WTC11 (cell line): ENCODE measurements at regions not wholly inside any gene's neighbourhood (a gene's known extent, or its start where the extent isn't known, plus 50 kb on each side); places are given as distances from the start of the nearest gene placed in this dataset.

Source experiments
- ATAC-seq: fragments of 200-7000 bp; cut with Tn5 transposase; 2 replicates; pipeline ENCODE4 v1.10.0; 2021; ENCODE audit warnings: mild to moderate bottlenecking, moderate library complexity
- CTCF ChIA-PET: fragments of 300-600 bp; sonication (Branson Sonifier 250); formaldehyde crosslinking; loops from one replicate; lab custom pipeline; 2021; ENCODE audit warnings: antibody characterized with exemption; lab: Charles Lee
- POLR2A ChIA-PET: fragments of 350-600 bp; sonication (Branson Sonifier 250); formaldehyde crosslinking; loops from one replicate; lab custom pipeline; 2021; ENCODE audit warnings: antibody characterized with exemption; lab: Charles Lee
- DNase-seq: peaks from one replicate; pipeline ENCODE4 v3.0.0; 2021; ENCODE audit warnings: low spot score
- H3K27ac Mint-ChIP-seq: 2 replicates; pipeline ENCODE4 v1.8.0; 2021; ENCODE audit warnings: mixed read lengths
- H3K27me3 Mint-ChIP-seq: 2 replicates; pipeline ENCODE4 v1.8.0; 2021; ENCODE audit warnings: low read depth, mild to moderate bottlenecking, moderate library complexity, mixed read lengths
- H3K36me3 Mint-ChIP-seq: 2 replicates; pipeline ENCODE4 v1.8.0; 2021; ENCODE audit warnings: mixed read lengths
- H3K4me1 Mint-ChIP-seq: 2 replicates; pipeline ENCODE4 v1.8.0; 2022; ENCODE audit warnings: mixed read lengths
- H3K4me3 Mint-ChIP-seq: 2 replicates; pipeline ENCODE4 v1.8.0; 2021; ENCODE audit warnings: mild to moderate bottlenecking, moderate library complexity, mixed read lengths
- H3K9me3 Mint-ChIP-seq: 2 replicates; pipeline ENCODE4 v1.8.0; 2021; ENCODE audit warnings: mixed read lengths
- AR ChIP-seq: fragments of 250-450 bp; sonication (Bioruptor Pico); IDR thresholded peaks from 2 replicates; pipeline ENCODE4 v1.9.0; 2021; ENCODE audit warnings: mild to moderate bottlenecking
- ATF1 ChIP-seq: sonication (generic); formaldehyde crosslinking; IDR thresholded peaks from 2 replicates; pipeline ENCODE4 v1.8.1; 2023; ENCODE audit warnings: mild to moderate bottlenecking, moderate library complexity, missing genetic modification reagents
- CREB1 ChIP-seq: sonication (generic); formaldehyde crosslinking; IDR thresholded peaks from 2 replicates; pipeline ENCODE4 v1.8.0; 2023; ENCODE audit warnings: mild to moderate bottlenecking, missing genetic modification reagents
- CREM ChIP-seq: sonication (generic); formaldehyde crosslinking; IDR thresholded peaks from 2 replicates; pipeline ENCODE4 v1.8.1; 2022; ENCODE audit warnings: mild to moderate bottlenecking, missing genetic modification reagents, moderate library complexity
- E2F5 ChIP-seq: sonication (generic); formaldehyde crosslinking; IDR thresholded peaks from 2 replicates; pipeline ENCODE4 v1.8.1; 2022; ENCODE audit warnings: mild to moderate bottlenecking, moderate library complexity, missing genetic modification reagents
- EMX1 ChIP-seq: fragments of 250-450 bp; sonication (Bioruptor Pico); IDR thresholded peaks from 2 replicates; pipeline ENCODE4 v1.8.0; 2021; ENCODE audit warnings: mild to moderate bottlenecking
- FOXK1 ChIP-seq: sonication (generic); formaldehyde crosslinking; IDR thresholded peaks from 2 replicates; pipeline ENCODE4 v1.8.0; 2022; ENCODE audit warnings: mild to moderate bottlenecking, moderate library complexity, missing genetic modification reagents
- GTF2I ChIP-seq: fragments of 250-450 bp; sonication (Bioruptor Pico); conservative IDR thresholded peaks from 2 replicates; pipeline ENCODE4 v1.4.0; 2021; ENCODE audit warnings: mild to moderate bottlenecking
- HMGXB4 ChIP-seq: sonication (generic); formaldehyde crosslinking; IDR thresholded peaks from 2 replicates; pipeline ENCODE4 v1.8.1; 2023; ENCODE audit warnings: mild to moderate bottlenecking, moderate library complexity, missing genetic modification reagents
- NFE2L1 ChIP-seq: sonication (generic); formaldehyde crosslinking; IDR thresholded peaks from 2 replicates; pipeline ENCODE4 v1.8.1; 2023; ENCODE audit warnings: missing genetic modification reagents
- OVOL2 ChIP-seq: fragments of 250-450 bp; sonication (Bioruptor Pico); IDR thresholded peaks from 2 replicates; pipeline ENCODE4 v1.9.0; 2021; ENCODE audit warnings: mild to moderate bottlenecking, borderline replicate concordance
- PRRX2 ChIP-seq: fragments of 250-450 bp; sonication (Bioruptor Pico); IDR thresholded peaks from 2 replicates; pipeline ENCODE4 v1.8.0; 2021; ENCODE audit warnings: mild to moderate bottlenecking
- RELA ChIP-seq: sonication (generic); formaldehyde crosslinking; IDR thresholded peaks from 2 replicates; pipeline ENCODE4 v1.8.1; 2022; ENCODE audit warnings: missing genetic modification reagents, mild to moderate bottlenecking, borderline replicate concordance
- RORB ChIP-seq: fragments of 250-450 bp; sonication (Bioruptor Pico); IDR thresholded peaks from 2 replicates; pipeline ENCODE4 v1.9.0; 2021; ENCODE audit warnings: mild to moderate bottlenecking
- TEAD1 ChIP-seq: sonication (generic); formaldehyde crosslinking; IDR thresholded peaks from 2 replicates; pipeline ENCODE4 v1.8.0; 2022; ENCODE audit warnings: mild to moderate bottlenecking, missing genetic modification reagents
- TP53 ChIP-seq: sonication (generic); formaldehyde crosslinking; IDR thresholded peaks from 2 replicates; pipeline ENCODE4 v1.8.1; 2023; ENCODE audit warnings: mild to moderate bottlenecking, missing genetic modification reagents
- ZNF232 ChIP-seq: sonication (generic); formaldehyde crosslinking; IDR thresholded peaks from 2 replicates; pipeline ENCODE4 v1.8.0; 2022; ENCODE audit warnings: mild to moderate bottlenecking, missing genetic modification reagents
- ZNF396 ChIP-seq: fragments of 250-450 bp; sonication (Bioruptor Pico); IDR thresholded peaks from 2 replicates; pipeline ENCODE4 v1.8.0; 2021; ENCODE audit warnings: mild to moderate bottlenecking, moderate library complexity, borderline replicate concordance
- ZNF423 ChIP-seq: fragments of 250-450 bp; sonication (Bioruptor Pico); IDR thresholded peaks from 2 replicates; pipeline ENCODE4 v2.1.2; 2022; ENCODE audit warnings: mild to moderate bottlenecking, moderate library complexity
- TF ChIP-seq, protein P1 (sequence below): sonication (generic); formaldehyde crosslinking; IDR thresholded peaks from 2 replicates; pipeline ENCODE4 v1.8.1; 2023; ENCODE audit warnings: mild to moderate bottlenecking, missing genetic modification reagents, borderline replicate concordance
- TF ChIP-seq, protein P2 (sequence below): fragments of 200-600 bp; IDR thresholded peaks from 2 replicates; pipeline ENCODE4 v1.8.0; 2022; ENCODE audit warnings: antibody characterized with exemption
- TF ChIP-seq, protein P3 (sequence below): sonication (generic); formaldehyde crosslinking; IDR thresholded peaks from 2 replicates; pipeline ENCODE4 v1.8.0; 2022; ENCODE audit warnings: mild to moderate bottlenecking, missing genetic modification reagents
- TF ChIP-seq, protein P4 (sequence below): sonication (generic); formaldehyde crosslinking; IDR thresholded peaks from 2 replicates; pipeline ENCODE4 v1.8.1; 2023; ENCODE audit warnings: mild to moderate bottlenecking, missing genetic modification reagents
- TF ChIP-seq, protein P5 (sequence below): sonication (generic); formaldehyde crosslinking; IDR thresholded peaks from 2 replicates; pipeline ENCODE4 v1.8.1; 2023; ENCODE audit warnings: mild to moderate bottlenecking, missing genetic modification reagents, moderate library complexity

GRCh38 chr15:38088971-38089370 lies 154.5 kb downstream of the TMCO5A start:
- CTCF ChIA-PET, result no interaction called here
- Mint-ChIP-seq H3K9me3 (no peaks in the 10 kb centered on the region), H3K27ac (no peak overlapping the region), H3K27me3 (no peaks in the 10 kb centered on the region), H3K4me3 (no peak overlapping the region), H3K4me1 (no peaks in the 10 kb centered on the region; the same call in 1 of the 2 replicates), H3K36me3 (no peaks in the 10 kb centered on the region)
- ATAC-seq, result no peak
- no peak for DNase-seq
- POLR2A ChIA-PET, result no interaction called here
- no peak for TF ChIP-seq E2F5 (CRISPR knock-in tag)
- no peak for TF ChIP-seq TP53 (CRISPR knock-in tag)
- TF ChIP-seq, protein P1, sequence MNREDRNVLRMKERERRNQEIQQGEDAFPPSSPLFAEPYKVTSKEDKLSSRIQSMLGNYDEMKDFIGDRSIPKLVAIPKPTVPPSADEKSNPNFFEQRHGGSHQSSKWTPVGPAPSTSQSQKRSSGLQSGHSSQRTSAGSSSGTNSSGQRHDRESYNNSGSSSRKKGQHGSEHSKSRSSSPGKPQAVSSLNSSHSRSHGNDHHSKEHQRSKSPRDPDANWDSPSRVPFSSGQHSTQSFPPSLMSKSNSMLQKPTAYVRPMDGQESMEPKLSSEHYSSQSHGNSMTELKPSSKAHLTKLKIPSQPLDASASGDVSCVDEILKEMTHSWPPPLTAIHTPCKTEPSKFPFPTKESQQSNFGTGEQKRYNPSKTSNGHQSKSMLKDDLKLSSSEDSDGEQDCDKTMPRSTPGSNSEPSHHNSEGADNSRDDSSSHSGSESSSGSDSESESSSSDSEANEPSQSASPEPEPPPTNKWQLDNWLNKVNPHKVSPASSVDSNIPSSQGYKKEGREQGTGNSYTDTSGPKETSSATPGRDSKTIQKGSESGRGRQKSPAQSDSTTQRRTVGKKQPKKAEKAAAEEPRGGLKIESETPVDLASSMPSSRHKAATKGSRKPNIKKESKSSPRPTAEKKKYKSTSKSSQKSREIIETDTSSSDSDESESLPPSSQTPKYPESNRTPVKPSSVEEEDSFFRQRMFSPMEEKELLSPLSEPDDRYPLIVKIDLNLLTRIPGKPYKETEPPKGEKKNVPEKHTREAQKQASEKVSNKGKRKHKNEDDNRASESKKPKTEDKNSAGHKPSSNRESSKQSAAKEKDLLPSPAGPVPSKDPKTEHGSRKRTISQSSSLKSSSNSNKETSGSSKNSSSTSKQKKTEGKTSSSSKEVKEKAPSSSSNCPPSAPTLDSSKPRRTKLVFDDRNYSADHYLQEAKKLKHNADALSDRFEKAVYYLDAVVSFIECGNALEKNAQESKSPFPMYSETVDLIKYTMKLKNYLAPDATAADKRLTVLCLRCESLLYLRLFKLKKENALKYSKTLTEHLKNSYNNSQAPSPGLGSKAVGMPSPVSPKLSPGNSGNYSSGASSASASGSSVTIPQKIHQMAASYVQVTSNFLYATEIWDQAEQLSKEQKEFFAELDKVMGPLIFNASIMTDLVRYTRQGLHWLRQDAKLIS (CRISPR knock-in tag), result no peak
- TF ChIP-seq PRRX2 (CRISPR knock-in tag), result no peak
- TF ChIP-seq, protein P2, sequence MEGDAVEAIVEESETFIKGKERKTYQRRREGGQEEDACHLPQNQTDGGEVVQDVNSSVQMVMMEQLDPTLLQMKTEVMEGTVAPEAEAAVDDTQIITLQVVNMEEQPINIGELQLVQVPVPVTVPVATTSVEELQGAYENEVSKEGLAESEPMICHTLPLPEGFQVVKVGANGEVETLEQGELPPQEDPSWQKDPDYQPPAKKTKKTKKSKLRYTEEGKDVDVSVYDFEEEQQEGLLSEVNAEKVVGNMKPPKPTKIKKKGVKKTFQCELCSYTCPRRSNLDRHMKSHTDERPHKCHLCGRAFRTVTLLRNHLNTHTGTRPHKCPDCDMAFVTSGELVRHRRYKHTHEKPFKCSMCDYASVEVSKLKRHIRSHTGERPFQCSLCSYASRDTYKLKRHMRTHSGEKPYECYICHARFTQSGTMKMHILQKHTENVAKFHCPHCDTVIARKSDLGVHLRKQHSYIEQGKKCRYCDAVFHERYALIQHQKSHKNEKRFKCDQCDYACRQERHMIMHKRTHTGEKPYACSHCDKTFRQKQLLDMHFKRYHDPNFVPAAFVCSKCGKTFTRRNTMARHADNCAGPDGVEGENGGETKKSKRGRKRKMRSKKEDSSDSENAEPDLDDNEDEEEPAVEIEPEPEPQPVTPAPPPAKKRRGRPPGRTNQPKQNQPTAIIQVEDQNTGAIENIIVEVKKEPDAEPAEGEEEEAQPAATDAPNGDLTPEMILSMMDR, result no peak
- TF ChIP-seq FOXK1 (CRISPR knock-in tag), result no peak
- no peak for TF ChIP-seq NFE2L1 (CRISPR knock-in tag)
- no peak for TF ChIP-seq OVOL2 (CRISPR knock-in tag)
- no peak for TF ChIP-seq ZNF423 (CRISPR knock-in tag)
- TF ChIP-seq, protein P3, sequence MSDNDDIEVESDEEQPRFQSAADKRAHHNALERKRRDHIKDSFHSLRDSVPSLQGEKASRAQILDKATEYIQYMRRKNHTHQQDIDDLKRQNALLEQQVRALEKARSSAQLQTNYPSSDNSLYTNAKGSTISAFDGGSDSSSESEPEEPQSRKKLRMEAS (CRISPR knock-in tag), result no peak
- no peak for TF ChIP-seq ZNF396 (CRISPR knock-in tag)
- no peak for TF ChIP-seq CREB1
- no peak for TF ChIP-seq EMX1
- TF ChIP-seq GTF2I (CRISPR knock-in tag), result no peak
- TF ChIP-seq ZNF232 (CRISPR knock-in tag), result no peak
- no peak for TF ChIP-seq RORB (CRISPR knock-in tag)
- TF ChIP-seq, protein P4, sequence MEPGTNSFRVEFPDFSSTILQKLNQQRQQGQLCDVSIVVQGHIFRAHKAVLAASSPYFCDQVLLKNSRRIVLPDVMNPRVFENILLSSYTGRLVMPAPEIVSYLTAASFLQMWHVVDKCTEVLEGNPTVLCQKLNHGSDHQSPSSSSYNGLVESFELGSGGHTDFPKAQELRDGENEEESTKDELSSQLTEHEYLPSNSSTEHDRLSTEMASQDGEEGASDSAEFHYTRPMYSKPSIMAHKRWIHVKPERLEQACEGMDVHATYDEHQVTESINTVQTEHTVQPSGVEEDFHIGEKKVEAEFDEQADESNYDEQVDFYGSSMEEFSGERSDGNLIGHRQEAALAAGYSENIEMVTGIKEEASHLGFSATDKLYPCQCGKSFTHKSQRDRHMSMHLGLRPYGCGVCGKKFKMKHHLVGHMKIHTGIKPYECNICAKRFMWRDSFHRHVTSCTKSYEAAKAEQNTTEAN (CRISPR knock-in tag), result no peak

DNA sequence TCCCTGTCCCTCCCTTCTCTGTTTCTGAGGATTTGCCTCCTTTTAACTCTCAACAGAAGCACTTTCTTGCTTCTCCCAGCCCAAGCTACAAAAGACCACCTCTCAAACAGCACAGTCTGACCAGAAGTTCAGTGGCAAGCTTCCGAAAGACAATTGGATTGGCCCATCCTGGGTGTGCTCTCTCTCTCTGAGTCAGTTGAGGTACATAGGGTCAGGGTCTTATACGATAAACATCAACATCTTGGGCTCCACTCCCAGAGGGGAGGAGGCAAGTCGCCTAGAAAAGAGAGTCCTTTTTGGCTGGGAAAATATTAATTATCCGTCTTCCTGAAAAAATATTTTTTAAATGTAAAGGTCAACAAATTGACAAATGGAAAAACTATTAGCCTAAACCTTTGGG lies 155.8 kb downstream of the TMCO5A start:
- Mint-ChIP-seq H3K4me3 (no peak overlapping the region), H3K9me3 (no peaks in the 10 kb centered on the region), H3K36me3 (no peaks in the 10 kb centered on the region), H3K27ac (no peak overlapping the region), H3K4me1 (no peaks in the 10 kb centered on the region; the same call in 1 of the 2 replicates), H3K27me3 (no peaks in the 10 kb centered on the region)
- DNase-seq (no peak), ATAC-seq (no peak)
- TF ChIP-seq RELA (CRISPR knock-in tag), result no peak
- TF ChIP-seq HMGXB4 (CRISPR knock-in tag), result no peak
- TF ChIP-seq ATF1 (CRISPR knock-in tag), result no peak
- no peak for TF ChIP-seq AR (CRISPR knock-in tag)
- no peak for TF ChIP-seq CREM (CRISPR knock-in tag)
- TF ChIP-seq ZNF396 (CRISPR knock-in tag), result no peak
- TF ChIP-seq, protein P5, sequence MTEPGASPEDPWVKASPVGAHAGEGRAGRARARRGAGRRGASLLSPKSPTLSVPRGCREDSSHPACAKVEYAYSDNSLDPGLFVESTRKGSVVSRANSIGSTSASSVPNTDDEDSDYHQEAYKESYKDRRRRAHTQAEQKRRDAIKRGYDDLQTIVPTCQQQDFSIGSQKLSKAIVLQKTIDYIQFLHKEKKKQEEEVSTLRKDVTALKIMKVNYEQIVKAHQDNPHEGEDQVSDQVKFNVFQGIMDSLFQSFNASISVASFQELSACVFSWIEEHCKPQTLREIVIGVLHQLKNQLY (CRISPR knock-in tag), result no peak
- no peak for TF ChIP-seq TEAD1
- ChIA-PET POLR2A (no interaction called here), CTCF (no interaction called here)
